ENCODE measurements at regions not wholly inside any gene's neighbourhood (a gene's known extent, or its start where the extent isn't known, plus 50 kb on each side); places are given as distances from the start of the nearest gene placed in this dataset.

GRCh38 chr11:15816260-15816871 is 540.0 kb downstream of the SOX6 start:
- TF ChIP-seq CTCF (IDR thresholded peaks at IDR 0.05; ENCODE audit: extremely low read depth, insufficient read depth, missing control alignments), result no peak
- in situ Hi-C loops (cut with MboI; ENCODE audit: low pct_unique_long_range_greater_than_20kb, low sequenced_read_pairs, unreplicated experiment), result no loop called here
- DNase-seq (ENCODE audit: low spot score), result no peak

GRCh38 chr11:15817001-15817400 is 539.3 kb downstream of the SOX6 start:
- no peak for DNase-seq (ENCODE audit: low spot score)
- in situ Hi-C loops (cut with MboI; ENCODE audit: low pct_unique_long_range_greater_than_20kb, low sequenced_read_pairs, unreplicated experiment), result no loop called here
- no peak for TF ChIP-seq CTCF (IDR thresholded peaks at IDR 0.05; ENCODE audit: extremely low read depth, insufficient read depth, missing control alignments)

GRCh38 chr11:15818132-15818842 is 538.1 kb downstream of the SOX6 start:
- DNase-seq (ENCODE audit: low spot score), result no peak
- in situ Hi-C loops (cut with MboI; ENCODE audit: low pct_unique_long_range_greater_than_20kb, low sequenced_read_pairs, unreplicated experiment), result no loop called here
- no peak for TF ChIP-seq CTCF (IDR thresholded peaks at IDR 0.05; ENCODE audit: extremely low read depth, insufficient read depth, missing control alignments)

- peak; percentile 94 for TF ChIP-seq CTCF (IDR thresholded peaks at IDR 0.05; ENCODE audit: extremely low read depth, insufficient read depth, missing control alignments)
- DNase-seq (ENCODE audit: low spot score), result peak; percentile 34
- in situ Hi-C loops (cut with MboI; ENCODE audit: low pct_unique_long_range_greater_than_20kb, low sequenced_read_pairs, unreplicated experiment), result no loop called here
Observed at GRCh38 chr11:15819679-15820286, 536.6 kb downstream of the SOX6 start.

- DNase-seq (ENCODE audit: low spot score), result no peak
- TF ChIP-seq CTCF (IDR thresholded peaks at IDR 0.05; ENCODE audit: extremely low read depth, insufficient read depth, missing control alignments), result no peak
- in situ Hi-C loops (cut with MboI; ENCODE audit: low pct_unique_long_range_greater_than_20kb, low sequenced_read_pairs, unreplicated experiment), result no loop called here
Observed at GRCh38 chr11:15821451-15821850, 534.9 kb downstream of the SOX6 start.

- in situ Hi-C loops (cut with MboI; ENCODE audit: low pct_unique_long_range_greater_than_20kb, low sequenced_read_pairs, unreplicated experiment), result no loop called here
- TF ChIP-seq CTCF (IDR thresholded peaks at IDR 0.05; ENCODE audit: extremely low read depth, insufficient read depth, missing control alignments), result no peak
- no peak for DNase-seq (ENCODE audit: low spot score)
Observed at GRCh38 chr11:15824060-15824459, 532.3 kb downstream of the SOX6 start.
